ENCODE measurements at regions not wholly inside any gene's neighbourhood (a gene's known extent, or its start where the extent isn't known, plus 50 kb on each side); places are given as distances from the start of the nearest gene placed in this dataset.

DNA sequence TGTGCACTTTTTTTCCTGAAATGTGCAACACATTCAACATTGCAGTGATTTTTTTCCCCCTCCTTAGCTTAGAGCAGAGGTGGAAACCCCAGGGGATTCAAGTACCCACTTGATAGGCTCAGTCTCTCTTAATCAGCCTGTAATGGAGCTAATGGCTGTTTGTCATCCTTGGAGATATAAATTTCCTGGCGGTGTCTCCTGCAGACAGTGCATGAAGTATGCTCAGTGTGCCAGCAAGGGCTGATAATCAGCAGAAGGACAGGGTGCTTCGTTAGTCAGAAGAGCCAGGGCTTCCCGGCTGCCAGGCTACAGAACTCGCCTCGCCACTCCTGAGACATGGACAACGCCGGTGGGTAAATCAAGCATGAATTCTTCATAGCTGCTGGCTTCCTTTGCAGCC is 69.8 kb upstream of the PHACTR2 start:
- peak in 5 of 8 experiments; percentile 94 to 99 (median 99) for ATAC-seq (replicated peaks in 6 of 8)
- peaks cover 12 to 22% of the 10 kb centered on the region in 2 donors for H3K4me1 ChIP-seq (replicated peaks in 1 of 2)
- 31 to 100% (median 68%) methylated on average over 1 to 7 of the region's 7 CpGs; no CpG with 5 or more reads in 2 of the 10 experiments for WGBS, 10 experiments
- H3K4me3 ChIP-seq, result peak overlapping the region in 2 of 5 donors; percentile 5 to 7
- in situ Hi-C loops (cut with MboI; ENCODE audit: low pct_unique_long_range_greater_than_20kb in 2 of 9, low sequenced_read_pairs in 9 of 9, unreplicated experiment in 9 of 9), result no loop called here
- peak overlapping the region in 1 of 2 donors; percentile 10 for H3K27ac ChIP-seq

DNA sequence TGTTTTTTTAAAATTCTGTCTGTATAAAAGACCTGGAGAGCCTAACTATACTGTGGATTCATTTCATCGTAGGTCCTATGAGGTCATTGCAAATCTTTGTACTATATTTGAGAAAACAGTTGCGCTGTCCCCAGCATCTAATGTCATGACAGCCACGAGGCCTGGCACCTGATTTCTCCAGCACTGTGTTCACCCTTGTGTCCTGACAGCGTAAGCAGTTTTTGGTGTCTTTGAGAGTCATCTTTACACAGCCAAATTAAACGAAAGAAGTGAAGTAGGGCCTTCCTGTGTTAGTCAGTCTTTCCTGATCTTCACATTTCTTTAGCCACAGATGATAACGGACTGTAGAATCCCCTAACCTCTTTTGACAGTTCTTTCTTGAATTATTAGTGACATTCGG is 70.6 kb upstream of the PHACTR2 start:
- Histone ChIP-seq H3K4me1 (replicated peaks in 1 of 2) (peaks cover 12 to 22% of the 10 kb centered on the region in 2 donors), H3K4me3 (no peak overlapping the region), H3K27ac (no peak overlapping the region)
- no peak for ATAC-seq (replicated peaks in 6 of 8)
- WGBS, 10 experiments, result 70 to 100% (median 90%) methylated on average over 2 to 7 of the region's 7 CpGs
- in situ Hi-C loops (cut with MboI; ENCODE audit: low pct_unique_long_range_greater_than_20kb in 2 of 9, low sequenced_read_pairs in 9 of 9, unreplicated experiment in 9 of 9), result no loop called here

DNA sequence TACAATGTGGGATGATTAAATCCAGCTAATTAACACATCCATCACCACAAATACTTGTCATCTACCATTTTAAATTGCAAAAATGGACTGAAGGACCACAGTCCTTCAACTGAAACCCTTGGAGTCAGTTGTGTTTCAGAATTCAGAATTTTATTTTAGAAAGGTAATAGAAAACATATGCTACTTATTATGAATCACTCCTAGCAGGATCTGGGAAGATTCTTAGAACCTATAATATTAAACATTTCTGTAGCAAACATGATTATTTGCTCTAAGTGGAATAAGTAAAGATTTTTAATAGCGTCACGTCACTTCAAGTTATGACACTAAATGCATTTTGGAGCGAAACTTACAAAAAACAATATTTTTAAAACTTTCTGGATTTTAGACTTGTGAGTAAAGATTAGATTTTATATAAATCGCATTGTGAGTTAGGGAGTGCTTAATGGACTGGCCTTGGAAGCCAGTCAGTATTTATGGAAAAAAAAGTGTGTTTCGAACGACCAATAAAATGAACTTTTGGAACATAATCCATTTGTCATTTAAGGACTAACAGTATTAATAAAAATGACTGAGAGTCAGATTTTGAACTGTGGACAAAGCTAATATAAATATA is 71.8 kb upstream of the PHACTR2 start:
- H3K4me3 ChIP-seq, result no peak overlapping the region
- in situ Hi-C loops (cut with MboI; ENCODE audit: low pct_unique_long_range_greater_than_20kb in 2 of 9, low sequenced_read_pairs in 9 of 9, unreplicated experiment in 9 of 9), result no loop called here
- 74 to 96% (median 90%) methylated on average over 4 to 6 of the region's 6 CpGs for WGBS, 10 experiments
- H3K4me1 ChIP-seq (replicated peaks in 1 of 2), result peaks cover 12 to 22% of the 10 kb centered on the region in 2 donors
- no peak for ATAC-seq (replicated peaks in 6 of 8)
- H3K27ac ChIP-seq, result no peak overlapping the region

DNA sequence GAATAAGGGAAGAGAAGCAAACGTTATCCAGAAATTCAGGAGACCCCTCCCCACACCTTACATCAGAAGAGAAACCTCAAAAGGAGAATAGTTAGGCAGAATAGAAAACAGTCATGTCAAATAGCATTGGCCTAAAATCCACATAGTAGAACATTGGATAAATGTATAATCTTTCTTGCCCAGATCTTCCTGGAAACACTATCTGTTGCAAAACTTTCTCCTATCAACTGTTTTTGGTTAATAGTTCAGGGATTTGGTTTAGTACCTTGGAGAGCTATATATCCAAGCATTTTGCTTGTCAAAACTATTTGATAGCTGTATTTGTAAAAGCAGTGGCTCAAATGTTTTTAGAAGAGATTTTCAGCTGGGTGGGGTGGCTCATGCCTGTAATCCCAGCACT is 74.3 kb upstream of the PHACTR2 start:
- H3K27ac ChIP-seq, result no peak overlapping the region
- in situ Hi-C loops (cut with MboI; ENCODE audit: low pct_unique_long_range_greater_than_20kb in 2 of 9, low sequenced_read_pairs in 9 of 9, unreplicated experiment in 9 of 9), result no loop called here
- no peak for ATAC-seq (replicated peaks in 6 of 8)
- peaks cover 9 to 12% of the 10 kb centered on the region in 2 donors for H3K4me1 ChIP-seq (replicated peaks in 1 of 2)
- 17 to 100% (median 83%) methylated on average over 1 of the region's 1 CpG; no CpG with 5 or more reads in 3 of the 10 experiments for WGBS, 10 experiments
- no peak overlapping the region for H3K4me3 ChIP-seq

DNA sequence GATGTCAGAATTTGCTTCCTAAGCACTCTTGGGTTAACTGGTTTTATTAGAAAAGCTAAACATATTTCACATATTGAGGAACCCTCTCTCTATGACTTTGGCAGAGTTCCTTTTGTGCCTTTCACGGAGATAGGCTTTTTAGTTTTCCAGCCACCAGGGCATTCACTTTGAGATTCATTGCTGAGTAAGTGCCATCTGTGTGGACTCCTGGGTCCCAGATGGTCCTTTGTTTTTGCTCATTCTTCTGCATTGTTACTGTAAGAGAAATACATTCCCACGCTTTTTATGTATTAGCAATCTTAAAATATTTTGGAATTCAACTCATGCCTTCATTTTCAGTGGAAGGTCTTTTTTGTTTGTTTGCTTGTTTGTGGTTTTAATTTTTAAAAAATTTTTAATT is 76.3 kb upstream of the PHACTR2 start:
- WGBS, 10 experiments, result 10 to 67% (median 40%) methylated on average over 1 to 2 of the region's 2 CpGs; no CpG with 5 or more reads in 1 of the 10 experiments
- no peak for ATAC-seq (replicated peaks in 6 of 8)
- Histone ChIP-seq H3K4me3 (no peak overlapping the region), H3K4me1 (replicated peaks in 1 of 2) (no peaks in the 10 kb centered on the region), H3K27ac (no peak overlapping the region)
- in situ Hi-C loops (cut with MboI; ENCODE audit: low pct_unique_long_range_greater_than_20kb in 2 of 9, low sequenced_read_pairs in 9 of 9, unreplicated experiment in 9 of 9), result no loop called here

DNA sequence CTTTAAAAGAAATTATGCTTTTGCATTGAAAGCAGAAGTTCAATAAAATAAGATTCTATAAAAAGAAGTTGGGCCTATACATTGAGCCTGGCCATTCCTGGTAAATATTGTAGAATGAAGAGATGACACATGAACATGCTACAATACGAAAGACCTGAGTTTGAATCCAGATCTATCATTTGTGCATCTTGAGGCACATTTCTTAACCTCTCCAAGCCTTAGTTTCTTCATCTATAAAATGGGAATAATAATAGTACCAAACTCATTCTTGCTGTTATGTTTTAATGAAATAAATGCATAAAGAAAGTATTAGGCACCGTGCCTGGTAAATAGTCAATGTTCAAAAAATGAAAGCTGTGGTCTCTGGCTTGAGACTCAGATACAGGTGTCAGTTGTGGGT is 76.9 kb upstream of the PHACTR2 start:
- 58 to 100% (median 86%) methylated on average over 1 to 2 of the region's 2 CpGs; no CpG with 5 or more reads in 1 of the 10 experiments for WGBS, 10 experiments
- no peak overlapping the region for H3K4me3 ChIP-seq
- no peaks in the 10 kb centered on the region for H3K4me1 ChIP-seq (replicated peaks in 1 of 2)
- ATAC-seq (replicated peaks in 6 of 8), result no peak
- no peak overlapping the region for H3K27ac ChIP-seq
- in situ Hi-C loops (cut with MboI; ENCODE audit: low pct_unique_long_range_greater_than_20kb in 2 of 9, low sequenced_read_pairs in 9 of 9, unreplicated experiment in 9 of 9), result no loop called here

DNA sequence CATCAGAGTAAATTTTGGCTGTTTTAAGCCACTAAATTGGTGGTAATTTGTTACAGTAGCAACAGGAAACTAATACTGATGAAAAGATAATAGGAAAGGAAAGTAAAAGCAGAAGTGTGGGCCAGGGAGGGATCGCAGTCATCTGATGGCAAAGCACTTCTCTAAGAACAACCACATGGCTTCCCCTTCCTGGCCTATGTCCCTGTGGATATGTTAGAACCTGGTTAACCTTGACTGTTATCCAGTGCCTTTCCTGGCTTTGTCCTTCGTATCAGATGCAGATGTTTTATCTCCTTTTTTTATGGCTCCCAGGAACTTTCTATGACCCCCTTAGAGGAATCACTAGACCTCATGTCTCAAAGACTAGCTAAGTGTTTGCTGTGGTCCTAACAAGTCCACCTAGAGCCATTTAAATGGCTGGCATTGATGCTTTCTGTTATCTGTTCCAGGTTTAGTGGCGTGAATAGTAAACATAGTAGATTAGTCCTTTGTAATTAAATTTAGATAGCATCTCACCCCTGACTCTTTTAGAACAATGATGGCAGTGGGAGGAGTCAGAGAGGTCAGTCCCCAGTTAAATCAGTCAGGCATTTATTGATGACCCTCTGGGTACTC is 79.2 kb upstream of the PHACTR2 start:
- in situ Hi-C loops (cut with MboI; ENCODE audit: low pct_unique_long_range_greater_than_20kb in 2 of 9, low sequenced_read_pairs in 9 of 9, unreplicated experiment in 9 of 9), result loop anchor here in 4 of 9 experiments (25.0 kb wide), 2 partner anchors 214 to 414 kb away; partner anchors contain the start of gene PLAGL1 (in 3 of the 4)
- WGBS, 10 experiments, result 40 to 87% (median 68%) methylated on average over 1 to 3 of the region's 3 CpGs; no CpG with 5 or more reads in 2 of the 10 experiments
- no peak overlapping the region for H3K4me3 ChIP-seq
- no peak for ATAC-seq (replicated peaks in 6 of 8)
- H3K4me1 ChIP-seq (replicated peaks in 1 of 2), result no peaks in the 10 kb centered on the region
- H3K27ac ChIP-seq, result no peak overlapping the region

DNA sequence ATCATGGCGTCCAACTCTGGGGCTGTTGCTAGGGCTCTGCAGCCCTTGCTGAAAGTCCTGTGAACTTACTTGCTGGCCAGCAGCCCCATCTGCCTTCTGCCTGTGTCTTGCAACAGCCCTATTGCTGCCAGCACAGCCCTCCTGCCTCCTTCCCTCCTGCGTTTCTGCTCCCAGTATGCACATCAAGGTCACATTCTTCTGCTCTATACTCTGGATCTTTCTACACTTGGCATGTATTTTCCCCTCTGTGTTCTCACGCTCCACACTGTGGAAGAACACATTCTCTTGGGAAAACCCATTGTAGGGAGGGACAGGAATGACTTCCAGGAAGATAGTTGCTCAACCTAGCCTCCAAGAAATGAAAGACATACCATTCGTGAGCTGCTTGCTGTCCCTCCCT is 80.9 kb upstream of the PHACTR2 start:
- in situ Hi-C loops (cut with MboI; ENCODE audit: low pct_unique_long_range_greater_than_20kb in 2 of 9, low sequenced_read_pairs in 9 of 9, unreplicated experiment in 9 of 9), result loop anchor here in 4 of 9 experiments (25.0 kb wide), 2 partner anchors 215 to 415 kb away; partner anchors contain the start of gene PLAGL1 (in 3 of the 4)
- ATAC-seq (replicated peaks in 6 of 8), result peak in 2 of 8 experiments; percentile 95 to 97
- Histone ChIP-seq H3K4me3 (no peak overlapping the region), H3K27ac (no peak overlapping the region), H3K4me1 (replicated peaks in 1 of 2) (no peaks in the 10 kb centered on the region)
- WGBS, 10 experiments, result 17 to 100% (median 75%) methylated on average over 1 to 3 of the region's 4 CpGs

DNA sequence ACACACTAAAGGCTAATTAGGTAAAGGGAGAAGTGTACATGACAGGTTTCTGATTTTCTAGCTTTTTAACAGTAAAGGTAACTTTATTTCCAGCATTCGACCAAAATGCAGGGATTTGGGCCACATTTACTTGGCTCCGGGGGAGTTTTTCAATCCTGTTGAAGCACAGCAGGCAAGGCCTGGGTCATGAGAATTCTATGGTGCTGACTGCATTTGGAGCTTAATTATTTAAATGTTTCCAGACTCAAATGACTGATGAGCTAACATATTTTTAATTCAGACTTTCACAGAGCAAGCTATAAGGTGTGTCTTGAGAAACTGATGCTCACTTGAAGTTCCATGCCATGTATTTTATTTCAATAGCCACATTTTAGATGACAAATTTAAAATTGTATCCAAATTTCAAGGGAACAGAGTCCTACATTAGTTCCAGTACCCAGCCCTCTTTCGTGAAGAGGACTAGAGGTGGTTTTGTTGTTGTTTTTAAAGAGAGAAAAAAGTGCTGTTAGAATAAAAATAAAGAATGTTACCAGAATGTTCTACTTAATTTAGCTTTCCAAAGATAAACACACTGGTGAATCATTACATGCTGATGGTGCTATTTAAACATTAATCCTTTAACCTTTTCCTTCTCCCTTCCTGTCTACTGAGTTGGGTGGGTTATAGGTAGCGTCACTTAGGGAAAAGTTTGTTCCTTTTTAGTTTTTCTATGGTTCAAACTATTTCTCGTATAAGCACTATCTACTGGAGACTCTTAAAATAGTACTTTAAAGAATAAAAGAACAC is 82.3 kb upstream of the PHACTR2 start:
- ATAC-seq (replicated peaks in 6 of 8), result no peak
- 36 to 100% (median 72%) methylated on average over 1 to 5 of the region's 5 CpGs for WGBS, 10 experiments

DNA sequence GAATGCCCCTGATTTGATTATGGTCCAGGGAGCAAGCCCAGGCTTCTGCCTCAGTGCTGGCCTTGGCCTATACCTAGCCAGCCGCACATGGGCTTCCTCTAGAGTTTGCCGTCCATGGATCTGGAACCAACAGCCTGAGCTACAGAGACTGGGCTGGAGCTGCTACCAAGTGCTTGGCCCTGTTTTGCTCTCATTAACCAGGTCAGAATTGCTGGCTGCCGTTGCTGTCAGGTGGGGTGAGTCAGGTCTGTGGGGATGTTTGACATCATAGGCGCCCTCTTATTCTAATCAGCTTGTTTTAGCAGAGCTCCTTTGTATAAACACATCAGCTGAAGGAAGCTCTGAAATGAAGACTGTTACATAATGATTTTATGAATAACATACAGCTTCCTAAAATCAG is 83.1 kb upstream of the PHACTR2 start:
- no peak overlapping the region for H3K4me3 ChIP-seq
- peak in 2 of 8 experiments; percentile 9 to 50 for ATAC-seq (replicated peaks in 6 of 8)
- in situ Hi-C loops (cut with MboI; ENCODE audit: low pct_unique_long_range_greater_than_20kb in 2 of 9, low sequenced_read_pairs in 9 of 9, unreplicated experiment in 9 of 9), result loop anchor here in 4 of 9 experiments (25.0 kb wide), 2 partner anchors 218 to 418 kb away; partner anchors contain the start of gene PLAGL1 (in 3 of the 4)
- WGBS, 10 experiments, result 74 to 100% (median 100%) methylated on average over 1 to 4 of the region's 4 CpGs; no CpG with 5 or more reads in 5 of the 10 experiments
- no peak overlapping the region for H3K27ac ChIP-seq
- H3K4me1 ChIP-seq (replicated peaks in 1 of 2), result no peaks in the 10 kb centered on the region

More for the DNA sequence above, 82.3 kb upstream of the PHACTR2 start:
- Histone ChIP-seq H3K27ac (no peak overlapping the region), H3K4me3 (no peak overlapping the region), H3K4me1 (replicated peaks in 1 of 2) (no peaks in the 10 kb centered on the region)
- in situ Hi-C loops (cut with MboI; ENCODE audit: low pct_unique_long_range_greater_than_20kb in 2 of 9, low sequenced_read_pairs in 9 of 9, unreplicated experiment in 9 of 9), result loop anchor here in 4 of 9 experiments (25.0 kb wide), 2 partner anchors 217 to 417 kb away; partner anchors contain the start of gene PLAGL1 (in 3 of the 4)

DNA sequence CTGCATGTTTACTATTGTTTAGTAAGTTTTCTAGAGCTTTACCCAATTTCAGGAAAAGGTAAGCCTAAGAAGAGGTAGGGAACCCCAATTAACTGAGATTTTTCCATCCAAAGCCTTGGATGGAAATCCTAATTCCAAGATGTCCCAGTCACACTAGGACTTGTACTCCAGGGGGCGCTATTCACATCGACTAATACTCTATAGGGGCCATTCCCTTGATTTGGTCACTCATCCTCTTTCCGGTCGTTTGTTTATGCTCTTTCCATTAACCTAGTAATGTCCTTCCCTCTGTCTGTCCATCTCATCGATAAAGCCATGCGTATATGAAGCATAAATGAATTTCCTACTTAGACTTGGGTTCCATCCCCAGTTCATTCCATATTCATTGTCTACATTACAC is 80.8 kb upstream of the FUCA2 start:
- Histone ChIP-seq H3K4me3 (no peak overlapping the region), H3K27ac (no peak overlapping the region), H3K4me1 (replicated peaks in 1 of 2) (no peaks in the 10 kb centered on the region)
- no peak for ATAC-seq (replicated peaks in 6 of 8)
- 46 to 93% (median 79%) methylated on average over 1 to 6 of the region's 6 CpGs; no CpG with 5 or more reads in 1 of the 10 experiments for WGBS, 10 experiments
- in situ Hi-C loops (cut with MboI; ENCODE audit: low pct_unique_long_range_greater_than_20kb in 2 of 9, low sequenced_read_pairs in 9 of 9, unreplicated experiment in 9 of 9), result loop anchor here in 4 of 9 experiments (25.0 kb wide), 2 partner anchors 220 to 420 kb away; partner anchors contain the start of gene PLAGL1 (in 3 of the 4)

DNA sequence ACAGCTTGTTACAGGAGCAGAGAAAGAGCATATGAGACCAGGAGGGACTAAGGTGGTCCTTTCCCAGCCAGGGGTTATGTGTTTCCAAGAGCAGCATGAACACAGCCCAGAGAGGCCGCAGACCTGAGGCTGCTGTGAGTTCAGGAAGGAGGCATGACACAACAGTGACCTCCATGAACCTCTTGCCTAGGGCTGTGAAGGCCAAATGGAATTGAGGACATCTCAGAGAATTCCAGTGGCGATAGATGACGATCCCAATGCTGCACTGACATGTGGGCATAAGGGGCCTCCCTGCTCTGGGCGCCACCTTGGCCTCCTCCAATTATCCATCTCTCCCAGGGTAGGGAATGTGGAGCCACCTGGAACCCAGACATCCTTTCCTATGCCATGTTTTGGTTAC is 79.9 kb upstream of the FUCA2 start:
- Histone ChIP-seq H3K4me3 (no peak overlapping the region), H3K27ac (no peak overlapping the region), H3K4me1 (replicated peaks in 1 of 2) (no peaks in the 10 kb centered on the region)
- 83 to 100% (median 96%) methylated on average over 1 to 3 of the region's 4 CpGs; no CpG with 5 or more reads in 3 of the 10 experiments for WGBS, 10 experiments
- ATAC-seq (replicated peaks in 6 of 8), result no peak
- in situ Hi-C loops (cut with MboI; ENCODE audit: low pct_unique_long_range_greater_than_20kb in 2 of 9, low sequenced_read_pairs in 9 of 9, unreplicated experiment in 9 of 9), result loop anchor here in 4 of 9 experiments (25.0 kb wide), 2 partner anchors 221 to 421 kb away; partner anchors contain the start of gene PLAGL1 (in 3 of the 4)

Data from motor neuron (in vitro differentiated cells).